H1 (cell line): ENCODE measurements at regions not wholly inside any gene's neighbourhood (a gene's known extent, or its start where the extent isn't known, plus 50 kb on each side); places are given as distances from the start of the nearest gene placed in this dataset.

Source experiments
- CHD1 ChIP-seq: IDR thresholded peaks from 2 replicates; pipeline ENCODE4 v1.6.1; 2012; ENCODE audit warnings: low read depth, low read length, improper control_type of control experiment
- RAD21 ChIP-seq, 2 experiments: IDR thresholded peaks in 1 of 2; conservative IDR thresholded peaks in 1 of 2; 2 replicates each; pipeline ENCODE4 v1.6.1; 2011; ENCODE audit warnings: low read depth in 2 of 2, low read length in 2 of 2, improper control_type of control experiment in 1 of 2, inconsistent platforms in 1 of 2, mild to moderate bottlenecking in 1 of 2, moderate library complexity in 1 of 2
- SRF ChIP-seq: IDR thresholded peaks from 2 replicates; pipeline ENCODE4 v1.6.1; 2011; ENCODE audit warnings: mild to moderate bottlenecking, low read depth, low read length, moderate library complexity

DNA sequence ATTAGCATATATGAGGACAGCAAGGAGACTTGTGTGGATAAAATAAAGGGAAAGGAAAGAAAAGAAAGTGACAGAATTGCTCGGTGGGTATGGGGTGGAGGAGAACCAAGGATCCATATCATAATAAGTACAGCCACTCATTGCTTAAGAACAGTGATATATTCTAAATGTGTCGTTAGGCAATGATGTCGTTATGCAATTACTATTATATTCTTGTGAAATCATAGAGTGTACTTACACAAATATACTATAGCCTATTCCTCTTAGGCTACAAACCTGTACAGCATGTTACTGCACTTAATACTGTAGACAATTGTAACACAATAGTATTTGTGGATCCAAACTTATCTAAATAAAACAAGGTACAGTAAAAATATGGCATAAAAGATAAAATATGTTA lies 271.1 kb downstream of the CCER1 start (continued):
- no peak for TF ChIP-seq CHD1
- TF ChIP-seq RAD21 (IDR thresholded peaks at IDR 0.05 in 1 of 2, conservative IDR thresholded peaks at IDR 0.05 in 1 of 2; ENCODE audit: low read depth in 2 of 2, low read length in 2 of 2): no peak
- no peak for TF ChIP-seq SRF
